HG02840 (cell line): ENCODE measurements at regions not wholly inside any gene's neighbourhood (a gene's known extent, or its start where the extent isn't known, plus 50 kb on each side); places are given as distances from the start of the nearest gene placed in this dataset.

ENCODE experiments used
- ATAC-seq: cut with Tn5 transposase; IDR thresholded peaks from one replicate; pipeline ENCODE4 v1.9.1; 2021; ENCODE audit warnings: mild to moderate bottlenecking, moderate library complexity, moderate number of reproducible peaks; ENCODE audit not compliant: unreplicated experiment, low FRiP score

GRCh38 chr20:39898467-39898852, 790.6 kb downstream of the MAFB start:
- ATAC-seq, result no peak

- ATAC-seq, result no peak
Measured at GRCh38 chr20:39897781-39898466, 791.1 kb downstream of the MAFB start.

- no peak for ATAC-seq
Measured at GRCh38 chr20:39897058-39897457, 792.0 kb downstream of the MAFB start.

- ATAC-seq, result no peak
Measured at GRCh38 chr20:39894067-39894466, 795.0 kb downstream of the MAFB start.

- ATAC-seq, result no peak
Measured at GRCh38 chr20:39893003-39893685, 795.9 kb downstream of the MAFB start.

GRCh38 chr20:39890697-39891096, 798.3 kb downstream of the MAFB start:
- ATAC-seq, result no peak

- ATAC-seq, result no peak
Measured at GRCh38 chr20:39888310-39888709, 800.7 kb downstream of the MAFB start.

- no peak for ATAC-seq
Measured at GRCh38 chr20:39886650-39887190, 802.3 kb downstream of the MAFB start.

GRCh38 chr20:39885975-39886649, 802.9 kb downstream of the MAFB start:
- ATAC-seq, result no peak

GRCh38 chr20:39882806-39883205, 806.2 kb downstream of the MAFB start:
- ATAC-seq, result no peak

GRCh38 chr20:39880890-39881289, 808.1 kb downstream of the MAFB start:
- ATAC-seq, result no peak

GRCh38 chr20:39879296-39879695, 809.7 kb downstream of the MAFB start:
- ATAC-seq, result no peak

- ATAC-seq, result no peak
Measured at GRCh38 chr20:39878809-39879208, 810.2 kb downstream of the MAFB start.

- ATAC-seq, result no peak
Measured at GRCh38 chr20:39878320-39878719, 810.7 kb downstream of the MAFB start.

- no peak for ATAC-seq
Measured at GRCh38 chr20:39877788-39878187, 811.2 kb downstream of the MAFB start.

- no peak for ATAC-seq
Measured at GRCh38 chr20:39876976-39877635, 811.9 kb downstream of the MAFB start.

GRCh38 chr20:39875492-39876110, 813.4 kb downstream of the MAFB start:
- no peak for ATAC-seq

GRCh38 chr20:39874049-39874893, 814.8 kb downstream of the MAFB start:
- ATAC-seq, result peak; percentile 76

- no peak for ATAC-seq
Measured at GRCh38 chr20:39873286-39873685, 815.8 kb downstream of the MAFB start.

GRCh38 chr20:39871013-39871412, 818.0 kb downstream of the MAFB start:
- no peak for ATAC-seq
